ENCODE measurements at regions not wholly inside any gene's neighbourhood (a gene's known extent, or its start where the extent isn't known, plus 50 kb on each side); places are given as distances from the start of the nearest gene placed in this dataset.

DNA sequence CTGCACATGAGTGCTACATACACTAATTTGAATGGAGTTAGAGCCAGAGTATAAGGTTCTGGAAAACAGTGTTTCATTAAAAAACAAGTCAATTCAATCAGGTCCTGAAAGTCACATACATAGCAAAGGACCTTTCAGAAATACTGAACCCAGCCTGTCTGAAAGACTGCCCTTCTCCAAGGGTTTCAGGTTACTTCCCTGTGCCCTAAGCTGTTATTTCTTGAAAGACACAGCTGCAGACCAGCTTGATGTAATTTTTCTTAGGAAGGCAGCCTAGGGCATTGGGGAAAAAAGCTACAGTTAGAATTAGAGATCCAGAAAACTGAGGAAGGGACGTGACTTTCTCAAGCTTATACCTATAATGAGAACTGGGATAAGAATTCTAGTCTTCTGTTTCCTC, 155.9 kb upstream of the MAOA start:
- no peak for DNase-seq (ENCODE audit: low read depth)

DNA sequence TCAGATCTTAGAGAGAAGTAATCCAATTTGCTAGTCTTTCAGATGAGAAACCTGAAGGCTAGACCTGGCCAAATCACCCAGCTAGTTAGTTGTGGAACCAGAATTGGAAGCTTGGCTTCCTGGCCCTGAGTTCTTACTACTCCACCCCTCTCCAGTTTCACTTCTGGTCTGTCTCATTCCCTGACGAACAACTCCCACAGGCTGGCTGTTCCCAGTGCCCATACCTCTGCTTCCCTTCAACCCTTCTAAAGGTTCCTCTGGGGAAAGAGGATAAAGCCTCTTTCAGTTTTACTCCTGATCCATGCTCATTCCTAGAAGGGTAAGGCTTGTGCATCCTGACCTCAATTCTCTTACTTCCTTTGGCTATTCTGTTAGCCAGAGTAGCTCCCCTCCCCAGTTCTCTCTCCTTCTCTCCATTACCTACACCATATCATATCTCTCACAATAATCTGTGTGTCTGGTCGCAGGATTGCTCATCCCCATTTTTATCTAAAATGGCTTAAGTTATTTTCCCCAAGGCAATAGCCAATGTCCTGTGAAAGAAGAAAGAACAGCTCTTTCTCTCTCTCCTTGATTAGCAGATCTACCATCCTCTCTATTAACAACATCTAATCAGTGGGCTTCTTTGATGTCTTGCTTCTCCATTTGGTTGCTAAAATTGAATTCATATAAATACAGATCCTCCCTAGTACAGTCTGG, 155.0 kb upstream of the MAOA start:
- DNase-seq (ENCODE audit: low read depth), result no peak

DNA sequence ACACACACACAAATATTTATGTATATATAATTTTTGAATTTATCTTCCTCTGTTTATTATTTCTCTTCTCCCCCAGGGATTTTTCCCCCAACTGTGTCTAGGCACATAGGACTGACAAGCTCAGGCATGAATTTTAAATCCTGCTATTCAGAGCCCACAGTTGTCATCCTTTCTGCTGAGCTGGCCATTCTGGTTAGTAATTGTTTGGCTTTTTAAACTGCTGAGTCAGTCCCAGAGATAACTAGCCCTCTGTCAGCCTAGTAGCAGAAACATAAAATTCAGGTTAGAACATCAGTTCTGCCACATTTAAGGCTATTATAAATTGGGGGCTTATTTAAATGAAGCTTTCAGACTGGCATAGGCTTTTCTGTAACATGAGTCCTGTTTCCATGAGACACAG, 151.7 kb upstream of the MAOA start:
- no peak for DNase-seq (ENCODE audit: low read depth)

DNA sequence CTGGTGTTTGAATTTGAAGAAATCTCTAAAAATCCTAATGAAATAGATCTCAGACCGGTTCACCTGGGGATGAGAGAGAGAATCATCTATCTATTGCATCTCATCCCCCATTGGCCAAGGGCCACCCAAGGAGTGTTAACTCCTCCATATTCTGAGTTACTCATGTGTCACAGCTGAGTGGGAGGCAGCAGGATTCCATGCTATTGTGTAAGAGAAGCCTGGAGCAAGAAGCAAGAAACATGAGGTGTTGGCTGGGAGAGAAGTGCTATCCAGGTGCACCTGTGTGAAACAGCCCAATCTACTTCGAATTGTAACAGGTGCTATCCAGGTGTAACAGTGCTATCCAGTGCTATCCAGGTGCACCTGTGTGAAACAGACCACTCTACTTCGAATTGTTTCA, 150.3 kb upstream of the MAOA start:
- no peak for DNase-seq (ENCODE audit: low read depth)

DNA sequence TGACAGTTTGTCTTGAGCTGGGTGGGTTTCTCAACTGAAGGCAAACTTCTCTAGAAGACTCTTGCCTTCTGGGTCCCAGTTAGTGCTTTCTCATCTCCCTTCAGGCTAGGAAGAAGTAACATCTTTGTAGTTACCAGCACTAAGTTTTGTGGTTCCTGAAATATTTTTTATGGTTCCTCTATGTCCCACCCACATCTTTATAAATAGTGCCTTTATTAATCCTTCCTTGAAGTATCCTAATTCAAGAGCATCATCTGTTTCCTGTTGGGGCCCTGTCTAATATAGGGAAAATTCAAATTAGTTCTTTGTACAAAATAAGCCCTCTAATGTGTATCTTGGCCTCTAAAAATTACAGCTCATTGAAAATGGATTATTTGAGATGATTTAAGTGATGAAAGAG, 147.4 kb upstream of the MAOA start:
- DNase-seq (ENCODE audit: low read depth), result no peak

DNA sequence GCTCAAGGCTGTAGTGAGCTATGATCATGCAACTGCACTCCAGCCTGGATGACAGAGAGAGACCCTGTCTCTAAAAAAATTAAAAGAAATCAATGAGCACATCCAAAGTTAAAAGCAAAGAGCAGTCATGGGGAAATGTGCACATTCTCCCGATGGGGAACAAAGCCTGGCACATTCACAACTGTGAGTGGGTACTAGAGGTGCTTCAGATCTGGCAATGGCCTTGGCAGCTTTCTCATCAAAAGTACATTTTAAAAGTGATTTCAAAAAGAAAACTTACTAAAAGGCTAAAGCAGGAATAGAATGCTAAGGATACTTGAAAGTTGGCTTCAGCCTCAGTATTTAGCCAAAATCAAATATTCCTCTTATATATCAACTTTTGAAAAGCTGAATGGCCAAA, 145.9 kb upstream of the MAOA start:
- no peak for DNase-seq (ENCODE audit: low read depth)

DNA sequence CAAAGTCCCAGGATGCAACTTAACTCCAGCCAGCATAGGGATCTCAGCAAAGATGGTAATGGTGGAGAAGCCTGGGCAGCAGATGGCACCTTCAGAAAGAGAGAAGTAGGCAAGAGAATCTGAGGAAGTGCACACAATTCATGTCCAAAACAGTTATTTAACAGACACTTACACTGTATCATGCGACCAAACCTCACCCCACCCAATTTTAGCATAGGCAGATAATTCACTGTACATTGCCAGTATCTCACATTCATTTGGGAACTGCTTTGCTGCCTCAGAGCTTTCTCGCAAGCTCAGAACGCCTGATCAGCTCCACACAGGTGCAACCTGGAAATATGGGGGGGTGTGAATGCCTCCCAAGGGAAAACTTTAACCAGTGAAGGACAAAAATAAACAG, 143.0 kb upstream of the MAOA start:
- no peak for DNase-seq (ENCODE audit: low read depth)

DNA sequence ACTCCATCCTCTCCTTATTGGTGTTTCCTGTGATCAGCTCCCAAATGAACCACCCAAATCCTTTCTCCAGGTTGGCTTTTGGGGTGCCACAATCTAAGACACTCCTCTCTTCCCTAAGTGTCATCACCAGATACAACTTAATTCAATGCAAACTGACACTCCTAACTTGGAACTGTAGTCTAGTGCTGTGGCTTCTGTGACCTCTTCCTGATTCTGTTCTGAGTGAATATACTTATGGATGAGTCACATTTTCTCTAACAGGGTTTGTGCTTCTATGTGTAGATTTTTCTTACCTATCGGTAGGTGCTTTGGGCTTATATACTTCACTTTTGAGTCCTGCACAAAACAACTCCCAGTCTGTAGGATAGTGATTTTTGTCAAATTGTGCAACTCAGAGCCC, 141.3 kb upstream of the MAOA start:
- no peak for DNase-seq (ENCODE audit: low read depth)

DNA sequence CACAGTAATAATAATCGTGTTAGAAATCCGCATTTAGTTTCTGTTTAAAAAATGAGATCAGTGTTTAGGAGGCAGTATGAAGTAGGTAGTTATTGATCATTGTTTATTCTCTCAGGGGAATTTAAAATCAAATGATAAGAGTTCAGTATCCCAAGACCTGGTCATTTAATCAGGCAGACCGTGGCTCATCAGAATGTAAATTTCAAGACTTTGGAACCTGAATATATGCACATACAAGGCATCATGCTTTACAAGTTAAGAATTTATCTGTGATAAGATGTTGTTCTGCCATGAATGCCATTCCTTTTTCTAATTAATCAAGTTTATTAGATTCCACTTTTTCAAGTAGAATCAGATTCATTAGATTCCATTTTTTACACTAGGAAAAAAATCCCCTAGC, 133.5 kb upstream of the MAOA start:
- no peak for DNase-seq (ENCODE audit: low read depth)

DNA sequence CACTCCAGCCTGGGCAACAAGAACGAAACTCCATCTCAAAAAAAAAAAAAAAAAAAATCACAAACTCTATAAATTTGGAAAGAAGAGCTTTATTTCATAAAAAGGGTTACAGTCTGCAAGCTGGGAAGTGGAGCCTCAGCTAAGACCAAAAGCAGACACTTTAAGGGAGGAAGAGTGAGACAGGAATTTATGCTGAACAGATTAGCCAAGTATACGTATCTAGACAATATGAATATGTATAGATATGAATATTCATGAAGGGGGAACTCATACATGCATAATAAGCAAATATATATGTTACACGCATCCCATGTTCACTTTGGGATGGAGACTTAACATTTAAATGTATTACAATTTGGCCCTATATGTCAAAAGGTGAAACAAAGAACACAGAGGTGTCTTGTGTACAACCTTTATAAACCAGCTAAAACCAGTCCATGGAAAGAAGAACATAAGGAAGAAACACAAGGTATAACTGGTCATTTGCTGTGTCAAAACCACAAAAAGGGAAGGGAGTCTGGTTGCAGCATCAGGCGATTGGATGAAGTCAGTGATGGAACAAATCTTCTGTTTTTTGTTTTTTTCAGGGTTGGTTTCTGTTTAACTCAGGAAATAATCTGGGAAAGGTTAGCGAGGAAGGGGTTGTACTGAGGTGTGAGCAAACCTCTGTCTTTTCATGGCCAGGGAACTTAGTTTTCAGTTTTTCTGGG, 130.0 kb upstream of the MAOA start:
- no peak for DNase-seq (ENCODE audit: low read depth)

DNA sequence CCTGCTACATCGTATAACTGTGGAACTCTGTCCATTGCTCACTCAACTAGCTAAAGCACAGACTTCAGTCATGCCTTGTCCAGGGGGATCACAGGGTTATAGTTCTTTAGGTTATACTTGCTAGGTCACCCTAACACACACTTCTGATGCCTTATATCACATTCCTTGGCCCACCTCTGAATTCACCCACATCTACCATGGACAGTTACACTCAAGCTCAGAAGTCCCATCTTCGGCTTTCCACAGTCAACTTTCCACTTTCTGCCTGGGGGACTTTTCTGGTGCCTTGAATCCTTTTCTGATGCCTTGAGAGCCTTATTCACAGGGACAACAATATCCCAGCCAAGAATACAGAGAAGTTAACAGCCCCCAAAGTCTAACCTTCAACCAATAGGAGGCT, 129.2 kb upstream of the MAOA start:
- no peak for DNase-seq (ENCODE audit: low read depth)

DNA sequence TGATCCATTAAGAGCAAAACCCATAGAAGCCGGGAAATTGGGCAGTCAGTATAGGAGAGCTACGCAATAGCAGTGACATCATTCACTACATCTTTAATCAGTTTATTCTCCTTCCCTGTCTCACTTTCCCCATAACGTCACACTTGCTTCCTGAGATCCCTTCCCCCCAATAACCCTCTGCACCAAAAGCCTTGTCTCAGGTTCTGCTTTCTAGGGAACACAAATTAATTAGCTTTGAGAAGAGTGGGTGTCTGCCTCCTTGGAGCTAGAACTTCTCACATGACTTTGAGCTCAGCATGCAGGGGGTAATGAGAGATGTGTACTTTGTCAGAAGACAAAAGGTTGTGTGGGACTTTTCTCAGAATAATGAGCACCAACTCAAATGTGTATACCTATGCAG, 128.3 kb upstream of the MAOA start:
- DNase-seq (ENCODE audit: low read depth), result no peak

DNA sequence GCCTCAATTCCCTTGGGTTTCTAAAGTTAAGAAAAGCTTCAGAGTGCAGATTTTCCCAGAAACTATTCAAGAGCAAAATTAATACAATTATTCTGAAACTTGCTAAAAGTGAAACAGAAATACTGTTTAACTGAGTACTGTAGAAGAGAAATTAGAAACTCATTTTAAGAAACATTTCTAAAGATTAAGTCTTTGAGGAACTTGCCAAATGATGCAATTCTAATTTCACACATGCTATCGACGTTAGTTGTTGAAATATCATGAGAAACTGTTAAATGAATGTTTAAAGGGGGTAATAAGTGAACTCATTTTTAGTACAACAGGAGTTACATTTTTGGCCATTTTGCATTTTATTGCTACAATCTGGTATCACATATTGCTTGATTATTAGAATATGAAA, 125.3 kb upstream of the MAOA start:
- DNase-seq (ENCODE audit: low read depth), result no peak

DNA sequence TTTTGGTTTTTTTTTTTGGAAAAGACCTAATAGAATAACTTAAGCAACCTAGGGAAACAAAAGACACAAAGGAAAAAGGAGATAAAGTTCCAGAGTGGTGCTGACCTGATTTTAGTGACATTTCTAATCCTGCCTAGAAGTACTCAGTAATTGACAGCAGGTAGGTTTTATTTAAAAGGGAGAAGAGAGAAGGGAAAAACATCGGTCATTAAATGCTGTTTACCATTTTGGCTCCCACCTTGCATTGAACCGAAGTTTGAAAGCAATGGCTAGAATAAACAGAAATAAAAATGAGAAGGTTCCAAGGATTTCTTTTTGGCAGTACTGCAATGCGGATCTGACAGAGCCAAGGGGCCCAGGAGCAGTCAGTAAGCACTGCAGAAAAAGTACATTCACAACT, 115.8 kb upstream of the MAOA start:
- DNase-seq (ENCODE audit: low read depth), result no peak

DNA sequence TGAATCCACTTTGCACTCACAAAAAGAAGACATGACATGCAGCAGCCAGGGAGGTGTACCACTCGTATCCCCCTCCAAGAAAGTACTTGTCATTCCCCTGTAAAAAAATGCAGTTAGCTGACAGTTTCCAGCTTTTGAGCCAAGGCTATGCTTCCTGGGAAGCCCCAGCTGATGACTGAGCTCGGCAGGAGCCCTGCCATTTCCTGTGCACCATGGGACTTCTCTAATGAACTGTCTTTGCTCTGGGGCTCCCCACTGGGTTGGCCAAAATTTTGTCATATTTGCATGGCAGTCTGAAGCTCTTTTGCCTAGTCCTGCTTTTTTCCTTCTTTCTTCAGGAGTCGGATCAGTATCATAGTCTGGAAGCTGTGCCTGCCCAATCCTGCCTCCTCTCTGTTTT, 104.5 kb upstream of the MAOA start:
- DNase-seq (ENCODE audit: low read depth), result no peak

DNA sequence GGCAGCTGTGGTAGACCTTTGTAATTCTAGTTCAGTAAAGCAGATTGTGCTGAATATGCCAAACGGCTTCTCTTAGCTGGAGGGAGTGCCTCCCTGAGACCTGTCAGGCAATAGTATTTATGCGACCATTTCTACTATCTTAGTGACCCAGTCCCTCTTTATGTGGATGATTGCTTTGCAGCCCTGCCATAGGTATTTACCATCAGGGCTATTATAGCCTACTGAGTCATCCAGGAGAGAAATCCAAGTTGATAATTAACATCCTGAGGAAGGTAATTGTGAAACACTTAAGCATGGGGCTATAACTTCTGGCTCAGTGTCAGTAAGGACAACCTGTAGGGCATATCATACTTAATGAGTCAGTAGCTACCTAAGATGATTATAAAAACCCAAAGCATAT, 103.9 kb upstream of the MAOA start:
- DNase-seq (ENCODE audit: low read depth), result no peak

DNA sequence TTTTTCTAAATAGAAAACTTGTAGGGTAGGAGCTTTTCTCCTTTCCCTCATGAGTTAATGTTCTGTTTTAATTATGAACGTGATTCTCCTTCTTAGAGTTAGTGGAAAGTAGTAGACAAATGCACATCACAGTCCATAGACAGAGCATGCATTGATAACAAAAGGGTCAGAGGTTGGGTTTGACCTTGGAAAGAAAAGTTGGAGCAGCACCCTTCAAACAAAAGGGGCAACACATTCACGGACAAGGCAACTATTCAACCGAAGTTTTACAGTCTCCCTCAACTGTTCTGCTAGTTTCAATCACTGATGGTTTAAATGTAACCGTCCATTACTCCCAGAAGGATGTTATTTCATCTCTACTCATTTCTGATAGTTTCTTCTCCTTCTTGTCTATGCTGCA, 103.4 kb upstream of the MAOA start:
- DNase-seq (ENCODE audit: low read depth), result no peak

DNA sequence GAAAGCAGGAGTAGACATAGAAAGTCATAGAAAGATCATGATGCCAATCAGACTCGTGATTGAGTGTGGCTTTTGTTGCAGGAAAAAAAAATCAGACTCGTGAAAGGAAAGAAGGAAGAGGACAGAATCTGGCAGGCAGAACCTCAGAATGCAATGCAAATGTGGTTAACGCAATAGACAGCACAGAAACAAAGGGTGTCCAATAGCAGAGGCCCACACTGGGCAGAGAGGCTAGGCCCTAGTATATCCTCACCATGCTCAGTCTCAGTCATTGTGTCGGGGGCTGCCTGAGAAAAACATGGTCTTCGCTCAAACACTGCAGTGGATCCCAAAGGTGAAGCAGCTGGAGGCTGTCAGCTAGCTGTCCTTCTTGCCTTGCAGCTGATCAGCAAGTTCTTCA, 102.8 kb upstream of the MAOA start:
- no peak for DNase-seq (ENCODE audit: low read depth)

DNA sequence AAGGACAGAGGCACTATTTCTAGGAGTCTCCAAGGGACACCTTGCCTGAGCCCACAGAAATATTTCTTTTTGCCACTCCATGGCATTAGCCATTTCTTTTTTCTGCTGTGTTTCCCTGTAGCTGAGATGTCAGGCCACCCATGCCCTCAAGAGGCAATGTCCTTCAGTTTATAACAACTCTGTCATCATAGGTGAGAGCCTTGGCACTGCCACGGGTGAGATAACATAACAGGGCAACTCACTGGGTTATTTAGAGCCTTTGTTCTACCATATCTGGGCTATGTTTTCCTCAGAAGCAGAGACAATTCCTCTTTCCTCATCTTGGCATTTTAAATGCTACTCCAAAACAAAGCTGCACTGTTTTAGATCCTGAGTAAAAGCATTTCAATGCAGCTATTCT, 99.9 kb upstream of the MAOA start:
- DNase-seq (ENCODE audit: low read depth), result no peak

DNA sequence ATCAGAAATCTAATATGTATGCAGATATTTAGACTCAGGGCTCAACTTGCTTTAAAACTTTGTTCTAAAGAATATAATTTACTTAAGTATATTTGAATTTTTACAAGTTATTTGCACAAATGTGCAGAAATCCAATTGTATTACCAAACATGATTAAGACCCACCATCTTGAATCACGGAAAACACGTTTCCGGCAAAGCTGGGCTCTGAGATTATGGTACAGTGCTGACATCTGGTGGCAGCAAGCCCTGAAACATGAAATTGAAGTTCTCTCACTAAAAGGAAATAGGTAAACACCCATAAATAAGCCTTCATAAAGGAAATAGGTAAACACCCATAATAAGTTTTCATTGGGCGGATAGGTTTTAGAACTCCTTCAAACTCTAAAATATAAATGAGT, 98.3 kb upstream of the MAOA start:
- DNase-seq (ENCODE audit: low read depth), result peak; percentile 58

DNA sequence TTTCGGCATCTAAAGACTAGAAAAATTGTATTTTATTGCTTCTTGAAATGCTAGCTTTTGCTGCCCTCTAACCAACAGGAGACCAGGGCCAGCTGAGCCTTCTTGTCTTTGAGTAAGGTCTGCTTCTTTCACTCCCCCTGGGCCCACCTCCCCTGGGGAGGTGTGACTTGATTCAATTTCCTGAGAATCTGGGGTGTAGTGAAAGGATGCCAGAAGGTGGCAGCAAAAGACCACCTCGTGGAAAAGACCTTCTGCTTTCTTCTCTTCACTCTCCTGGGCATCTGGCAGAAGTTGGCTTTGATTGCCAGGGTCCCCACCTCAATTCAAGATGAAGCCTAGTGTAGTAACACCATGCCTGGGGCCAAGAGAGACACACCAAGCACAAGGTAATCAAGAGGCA, 96.5 kb upstream of the MAOA start:
- peak; percentile 48 for DNase-seq (ENCODE audit: low read depth)

DNA sequence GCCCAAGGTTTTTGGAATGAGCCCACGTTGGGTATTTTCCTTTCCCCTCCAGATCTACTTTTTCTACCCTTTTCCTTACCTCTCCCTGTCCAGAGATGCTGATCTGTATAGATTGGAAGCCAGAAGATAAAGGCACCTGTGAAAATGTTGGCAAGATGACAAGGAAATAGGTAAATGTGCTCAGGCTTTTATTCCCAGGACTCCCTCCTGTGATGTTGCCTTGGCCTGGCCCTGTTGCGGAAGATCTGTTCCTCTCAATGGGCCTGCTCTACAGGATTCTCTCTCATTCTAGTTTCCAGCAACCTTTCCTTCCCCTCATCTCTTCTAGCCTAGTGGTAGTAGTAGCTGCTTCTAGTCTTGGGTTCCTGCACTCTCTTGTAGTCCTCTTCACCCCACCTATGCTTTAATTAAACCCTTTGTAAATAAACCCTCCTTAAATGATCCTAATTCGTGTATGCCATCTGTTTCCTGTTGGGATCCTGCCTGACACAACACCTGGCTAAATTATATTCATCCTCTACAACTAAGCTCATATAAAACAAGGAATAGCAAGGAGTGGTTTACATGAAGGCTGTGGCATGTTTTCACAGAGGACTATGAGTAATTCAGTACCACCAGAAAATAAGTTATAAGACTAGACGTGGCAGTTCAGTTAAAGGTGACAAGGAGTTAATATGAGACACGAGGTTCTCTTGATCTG, 95.7 kb upstream of the MAOA start:
- no peak for DNase-seq (ENCODE audit: low read depth)

DNA sequence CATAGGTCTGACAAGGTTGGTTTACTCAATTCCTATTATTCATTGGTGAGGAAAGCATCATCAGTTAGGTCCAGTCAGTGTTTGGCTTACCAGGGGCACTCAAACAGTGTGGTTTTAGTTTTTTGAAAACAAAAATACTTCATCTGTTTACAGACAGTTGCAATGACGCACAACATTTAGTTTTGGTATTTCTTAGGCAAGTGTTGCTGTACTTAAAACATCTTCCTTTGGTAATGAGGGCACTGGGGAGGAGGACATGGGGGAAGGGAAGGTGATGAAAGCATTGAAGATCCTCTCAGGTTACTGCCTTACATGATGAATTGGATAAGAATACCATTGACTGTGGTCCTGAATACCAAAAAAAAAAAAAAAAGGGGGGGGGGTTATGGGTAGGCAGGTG, 93.7 kb upstream of the MAOA start:
- no peak for DNase-seq (ENCODE audit: low read depth)
